Esophagus squamous epithelium (tissue), 4 donors: ENCODE measurements at regions not wholly inside any gene's neighbourhood (a gene's known extent, or its start where the extent isn't known, plus 50 kb on each side); places are given as distances from the start of the nearest gene placed in this dataset.

Source experiments
- POLR2A ChIP-seq, 4 donors: fragments of 450-650 bp; IDR thresholded peaks; one replicate each; pipeline ENCODE4 v1.6.1; 2017; ENCODE audit warnings: antibody characterized with exemption in 4 of 4, mild to moderate bottlenecking in 4 of 4, moderate library complexity in 3 of 4
- TF ChIP-seq, protein P1 (sequence below), 6 experiments: fragments of 450-650 bp in 4 of 6; fragments of 200-600 bp in 2 of 6; sonication (generic) in 2 of 6; IDR thresholded peaks; one replicate each; pipeline ENCODE4 v1.5.1; 2016 to 2019; ENCODE audit warnings: antibody characterized with exemption in 6 of 6, mild to moderate bottlenecking in 4 of 6, moderate library complexity in 4 of 6

- TF ChIP-seq POLR2A (IDR thresholded peaks at IDR 0.05): no peak
- TF ChIP-seq, protein P1, sequence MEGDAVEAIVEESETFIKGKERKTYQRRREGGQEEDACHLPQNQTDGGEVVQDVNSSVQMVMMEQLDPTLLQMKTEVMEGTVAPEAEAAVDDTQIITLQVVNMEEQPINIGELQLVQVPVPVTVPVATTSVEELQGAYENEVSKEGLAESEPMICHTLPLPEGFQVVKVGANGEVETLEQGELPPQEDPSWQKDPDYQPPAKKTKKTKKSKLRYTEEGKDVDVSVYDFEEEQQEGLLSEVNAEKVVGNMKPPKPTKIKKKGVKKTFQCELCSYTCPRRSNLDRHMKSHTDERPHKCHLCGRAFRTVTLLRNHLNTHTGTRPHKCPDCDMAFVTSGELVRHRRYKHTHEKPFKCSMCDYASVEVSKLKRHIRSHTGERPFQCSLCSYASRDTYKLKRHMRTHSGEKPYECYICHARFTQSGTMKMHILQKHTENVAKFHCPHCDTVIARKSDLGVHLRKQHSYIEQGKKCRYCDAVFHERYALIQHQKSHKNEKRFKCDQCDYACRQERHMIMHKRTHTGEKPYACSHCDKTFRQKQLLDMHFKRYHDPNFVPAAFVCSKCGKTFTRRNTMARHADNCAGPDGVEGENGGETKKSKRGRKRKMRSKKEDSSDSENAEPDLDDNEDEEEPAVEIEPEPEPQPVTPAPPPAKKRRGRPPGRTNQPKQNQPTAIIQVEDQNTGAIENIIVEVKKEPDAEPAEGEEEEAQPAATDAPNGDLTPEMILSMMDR (IDR thresholded peaks at IDR 0.05): no peak
These were observed 391.0 kb downstream of the CBLN4 start for GRCh38 chr20:55614220-55614757.
